ENCODE measurements at regions not wholly inside any gene's neighbourhood (a gene's known extent, or its start where the extent isn't known, plus 50 kb on each side); places are given as distances from the start of the nearest gene placed in this dataset.

DNA sequence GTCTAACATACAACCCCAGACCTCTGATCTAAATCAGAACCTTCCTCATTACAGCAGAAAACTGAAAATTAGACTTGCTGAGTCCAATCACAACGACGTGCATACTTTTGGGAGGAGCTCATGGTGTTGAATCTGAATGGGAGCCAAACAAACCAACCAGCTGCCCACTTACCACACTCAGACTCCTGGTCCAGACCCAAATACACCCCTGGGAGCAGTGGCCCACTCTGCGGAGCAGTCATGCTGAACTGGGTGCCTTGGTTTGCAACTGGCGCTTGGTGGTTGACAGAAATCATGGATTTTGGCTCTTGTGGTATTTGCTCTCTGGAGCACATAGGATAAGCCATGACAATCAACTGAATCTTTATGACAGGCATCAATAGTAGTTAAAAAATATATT lies 253.6 kb upstream of the TNP1 start:
- DNase-seq (ENCODE audit: low spot score), result no peak

DNA sequence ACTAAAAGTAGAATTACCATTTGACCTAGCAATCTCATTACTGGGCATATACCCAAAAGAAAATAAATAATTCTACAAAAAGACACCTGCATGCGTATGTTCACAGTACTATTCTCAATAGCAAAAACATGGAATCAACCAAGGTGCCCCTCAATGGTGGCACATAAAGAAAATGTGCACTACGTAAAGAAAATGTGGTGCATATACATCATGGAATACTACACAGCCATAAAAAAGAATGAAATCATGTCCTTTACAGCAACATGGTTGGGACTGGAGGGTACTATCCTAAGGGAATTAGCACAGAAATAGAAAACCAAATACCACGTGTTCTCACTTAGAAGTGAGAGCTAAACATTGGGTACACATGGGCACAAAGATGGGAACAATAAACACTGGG lies 250.7 kb upstream of the TNP1 start:
- DNase-seq (ENCODE audit: low spot score), result no peak

GRCh38 chr2:217108575-217109027 lies 248.7 kb upstream of the TNP1 start:
- no peak for DNase-seq (ENCODE audit: low spot score)

DNA sequence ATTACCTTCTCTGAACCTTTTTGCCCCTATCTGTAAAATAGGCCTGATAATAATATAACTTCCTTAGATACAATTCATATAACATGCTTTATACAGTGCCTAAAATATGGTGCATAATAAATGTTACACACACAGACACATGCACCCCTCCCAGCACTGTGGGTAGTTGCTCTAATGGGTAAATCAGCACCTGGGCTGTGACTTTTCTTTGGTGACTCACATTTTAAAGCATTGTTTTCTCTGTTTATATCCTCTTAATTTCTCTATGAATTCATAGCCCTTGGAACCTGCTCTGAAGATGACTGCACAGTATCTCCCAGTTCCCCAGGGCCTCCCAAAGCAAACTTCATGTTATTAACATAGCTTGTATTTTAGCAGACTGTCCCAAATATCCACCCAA lies 248.2 kb upstream of the TNP1 start:
- DNase-seq (ENCODE audit: low spot score), result no peak

GRCh38 chr2:217107480-217107879 lies 247.6 kb upstream of the TNP1 start:
- DNase-seq (ENCODE audit: low spot score), result no peak

DNA sequence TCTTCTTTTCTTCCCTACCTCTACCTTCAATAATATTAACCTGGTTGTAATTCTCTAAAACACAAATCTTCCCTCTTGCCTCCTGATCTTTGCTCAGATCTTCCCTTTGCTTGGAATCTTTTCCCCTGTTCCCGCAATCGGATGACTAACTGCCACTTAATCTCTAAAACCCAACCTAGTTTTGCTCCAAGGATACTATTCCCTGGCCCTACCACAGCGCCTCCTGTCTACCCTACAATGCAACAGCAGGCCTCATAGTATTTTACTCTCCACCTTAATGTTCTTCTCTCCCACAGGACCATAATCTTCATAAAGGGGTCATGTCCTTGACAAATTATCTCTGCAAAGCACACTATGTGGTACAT lies 246.8 kb upstream of the TNP1 start:
- DNase-seq (ENCODE audit: low spot score), result no peak

DNA sequence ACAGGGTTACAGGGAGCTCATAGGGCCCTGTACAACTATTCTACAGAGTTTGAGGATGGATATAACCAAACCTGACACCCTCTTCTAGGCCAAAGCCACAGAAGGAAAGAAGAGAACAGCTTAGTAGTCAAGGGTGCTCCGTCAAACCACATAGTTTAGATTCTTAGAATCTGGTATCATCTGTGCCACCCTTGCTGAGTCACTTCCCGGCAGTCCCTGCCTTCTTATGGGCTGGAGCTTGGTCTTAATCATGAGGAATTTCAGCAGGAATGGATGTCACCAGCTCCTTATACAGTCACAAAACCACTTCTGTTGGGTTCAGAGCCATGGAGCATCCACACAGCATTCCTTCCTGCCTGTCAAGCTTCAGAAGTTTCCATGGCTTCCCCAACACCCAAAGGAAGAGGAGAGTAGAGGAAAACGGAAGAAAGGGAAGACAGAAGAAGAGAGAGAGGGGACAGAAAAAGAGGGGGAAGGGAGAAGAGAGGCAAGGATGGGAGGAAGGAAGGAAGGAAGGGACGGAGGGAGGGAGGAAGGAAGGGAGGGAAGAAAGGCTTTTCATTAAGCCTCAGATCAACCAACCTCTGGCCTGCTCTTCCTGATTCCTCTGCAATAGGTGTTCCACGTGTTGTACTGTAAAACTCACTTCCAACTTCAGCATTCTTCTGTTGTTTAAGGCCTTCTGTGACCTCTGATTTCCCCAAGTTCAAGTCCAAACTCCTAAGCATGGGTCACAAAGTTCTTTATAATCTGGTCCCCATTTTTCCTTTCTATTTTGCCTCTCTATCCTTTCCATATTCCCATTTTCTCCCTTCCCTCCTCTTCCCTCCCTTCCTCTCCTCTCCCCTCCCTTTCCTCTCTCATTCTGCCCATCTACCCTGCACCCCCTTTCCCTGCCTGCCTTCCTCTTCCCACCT lies 246.1 kb upstream of the TNP1 start:
- DNase-seq (ENCODE audit: low spot score), result no peak

GRCh38 chr2:217103752-217104545 lies 244.1 kb upstream of the TNP1 start:
- no peak for DNase-seq (ENCODE audit: low spot score)

- DNase-seq (ENCODE audit: low spot score), result no peak
Measured at GRCh38 chr2:217102956-217103355, 243.1 kb upstream of the TNP1 start.

DNA sequence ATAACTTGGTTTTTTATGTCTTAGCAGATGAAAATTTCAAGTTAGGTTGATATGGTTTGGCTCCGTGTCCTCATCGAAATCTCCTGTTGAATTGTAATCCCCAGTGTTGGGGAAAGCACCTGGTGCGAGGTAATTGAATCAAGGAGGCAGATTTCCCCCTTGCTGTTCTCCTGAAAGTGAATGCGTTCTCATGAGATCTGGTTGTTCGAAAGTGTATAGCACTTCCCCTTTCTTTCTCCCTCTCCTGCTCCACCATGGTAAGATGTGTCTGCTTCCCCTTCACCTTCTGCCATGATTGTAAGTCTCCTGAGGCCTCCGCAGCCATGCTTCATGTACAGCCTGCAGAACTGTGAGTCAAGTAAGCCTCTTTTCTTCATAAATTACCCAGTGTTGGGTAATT lies 242.1 kb upstream of the TNP1 start:
- DNase-seq (ENCODE audit: low spot score), result no peak

- DNase-seq (ENCODE audit: low spot score), result no peak
Measured at GRCh38 chr2:217099561-217099960, 239.7 kb upstream of the TNP1 start.

DNA sequence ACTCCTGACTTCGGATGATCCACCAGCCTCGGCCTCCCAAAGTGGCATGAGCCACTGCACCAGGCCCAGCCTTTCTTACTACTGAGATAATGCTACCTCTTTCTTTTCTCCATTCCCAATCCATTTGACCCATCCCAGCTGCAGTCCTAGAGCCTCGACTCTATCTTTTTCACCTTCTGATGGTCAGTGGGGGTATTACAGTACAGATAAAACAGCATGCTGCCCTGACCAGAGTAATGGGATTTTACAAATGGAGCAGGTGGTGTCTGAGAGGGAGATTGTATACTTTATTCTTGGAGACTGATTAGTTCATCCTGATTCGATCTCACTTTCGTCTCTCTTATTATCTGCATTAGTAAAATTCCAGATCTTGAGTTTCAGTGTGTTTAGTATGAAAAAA lies 238.6 kb upstream of the TNP1 start:
- DNase-seq (ENCODE audit: low spot score), result no peak

GRCh38 chr2:217097346-217097745 lies 237.5 kb upstream of the TNP1 start:
- DNase-seq (ENCODE audit: low spot score), result no peak

- no peak for DNase-seq (ENCODE audit: low spot score)
Measured at GRCh38 chr2:217096474-217097225, 236.8 kb upstream of the TNP1 start.

- peak; percentile 67 for DNase-seq (ENCODE audit: low spot score)
Measured at GRCh38 chr2:217095511-217096205, 235.8 kb upstream of the TNP1 start.

DNA sequence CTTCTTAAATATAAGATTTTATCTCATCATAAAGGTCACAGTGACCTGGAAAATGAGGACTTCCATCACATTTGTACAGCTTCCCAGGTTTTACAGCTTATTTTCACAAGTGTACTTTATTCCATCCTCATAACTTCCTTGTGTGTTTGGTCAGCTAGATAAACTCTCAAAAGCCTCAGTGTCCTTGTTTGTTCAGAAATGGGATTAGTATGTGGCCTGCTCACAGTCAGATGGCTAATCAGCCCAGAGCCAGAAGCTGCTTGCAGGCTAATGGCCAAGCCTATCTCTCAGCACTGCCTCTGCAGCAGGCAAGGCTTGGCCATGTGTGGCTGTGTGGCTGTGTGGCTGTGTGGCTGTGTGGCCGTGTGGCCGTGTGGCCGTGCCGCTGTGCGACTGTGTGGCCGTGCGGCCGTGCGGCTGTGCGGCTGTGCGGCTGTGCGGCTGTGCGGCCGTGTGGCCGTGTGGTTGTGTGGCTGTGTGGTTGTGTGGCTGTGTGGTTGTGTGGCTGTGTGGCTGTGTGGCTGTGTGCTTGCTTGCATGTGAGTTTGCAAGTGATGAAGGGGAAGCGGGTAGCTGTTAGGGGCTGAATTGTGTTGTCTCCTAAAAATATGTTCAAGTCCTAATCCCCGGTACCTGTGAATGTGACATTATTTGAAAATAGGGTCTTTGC lies 233.0 kb upstream of the TNP1 start:
- DNase-seq (ENCODE audit: low spot score), result no peak

DNA sequence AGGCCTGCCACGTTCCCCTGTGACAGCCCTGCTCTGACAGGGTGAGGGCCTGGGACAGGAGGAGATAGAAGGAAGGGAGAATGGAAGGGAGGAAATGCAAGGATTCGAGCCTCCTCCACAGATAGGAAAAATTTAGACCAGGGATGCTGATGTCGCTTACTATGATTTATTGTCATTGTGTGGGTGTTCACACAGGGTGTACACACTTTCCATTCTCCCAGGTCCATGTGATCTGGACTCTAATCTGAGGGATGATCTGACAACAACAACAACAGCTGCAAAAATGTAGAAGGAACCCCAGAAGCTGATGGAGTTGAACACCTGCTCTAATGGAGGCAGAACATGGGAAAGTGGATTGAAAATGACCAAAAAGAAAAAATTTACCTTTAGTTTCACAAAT lies 231.7 kb upstream of the TNP1 start:
- no peak for DNase-seq (ENCODE audit: low spot score)

- no peak for DNase-seq (ENCODE audit: low spot score)
Measured at GRCh38 chr2:217090884-217091283, 231.0 kb upstream of the TNP1 start.

DNA sequence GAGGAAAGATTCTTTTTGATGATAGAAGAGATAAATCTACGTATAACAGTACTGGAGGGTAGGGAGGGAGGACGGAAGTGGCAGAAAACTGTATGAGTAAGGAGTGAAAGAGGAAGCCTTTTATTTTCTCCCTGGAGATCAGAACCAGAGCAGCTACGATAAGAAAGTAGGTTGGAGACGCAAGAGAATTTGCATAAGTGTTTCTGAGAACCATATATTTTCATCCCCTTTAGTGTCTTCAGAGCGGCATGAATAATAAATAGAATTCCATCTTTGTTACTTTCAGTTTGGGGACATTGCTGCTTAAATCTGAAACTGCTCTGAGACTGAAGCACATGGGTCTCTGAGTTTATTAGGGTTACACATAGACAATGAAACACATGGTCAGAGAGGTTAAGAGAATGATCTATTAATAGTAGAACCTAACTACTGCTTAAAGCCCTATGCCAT lies 230.2 kb upstream of the TNP1 start:
- peak; percentile 12 for DNase-seq (ENCODE audit: low spot score)

- DNase-seq (ENCODE audit: low spot score), result no peak
Measured at GRCh38 chr2:217086718-217087117, 226.9 kb upstream of the TNP1 start.

DNA sequence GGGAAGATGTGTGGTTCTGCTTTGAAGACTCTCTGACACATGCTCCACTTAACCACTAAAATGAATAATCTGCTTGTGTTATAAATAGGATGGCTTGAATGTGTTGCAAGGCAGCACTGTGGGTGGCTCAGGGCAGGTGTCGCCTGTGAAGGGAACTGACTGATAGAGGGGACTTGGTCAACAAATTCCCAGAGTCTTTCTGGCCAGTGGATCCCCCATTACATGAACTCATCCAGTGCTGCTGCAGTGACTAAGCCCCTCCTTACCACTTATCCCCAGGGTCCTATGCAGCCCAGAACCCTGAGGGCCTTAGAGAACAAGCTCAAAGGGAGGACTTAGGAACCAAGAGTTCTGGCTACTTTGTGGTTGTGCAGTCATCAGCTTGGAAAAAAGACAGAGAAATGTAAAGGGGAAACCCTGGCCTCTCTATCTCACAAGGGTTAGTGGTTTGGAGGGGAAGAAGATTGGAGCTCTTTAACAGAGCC lies 226.2 kb upstream of the TNP1 start:
- no peak for DNase-seq (ENCODE audit: low spot score)

All from putamen (tissue), 1 donor.